B cell (primary cell): ENCODE measurements at regions not wholly inside any gene's neighbourhood (a gene's known extent, or its start where the extent isn't known, plus 50 kb on each side); places are given as distances from the start of the nearest gene placed in this dataset.

ENCODE experiments used
- ATAC-seq: fragments of 200-7000 bp; cut with Tn5 transposase; one replicate; pipeline ENCODE4 v1.10.0; 2021; ENCODE audit warnings: low read depth, mild to moderate bottlenecking, moderate number of reproducible peaks, moderate library complexity
- CTCF ChIA-PET: fragments of 350-600 bp; sonication (Branson Sonifier 250); formaldehyde crosslinking; loops from one replicate; lab custom pipeline; 2021; ENCODE audit warnings: antibody characterized with exemption, inconsistent platforms; lab: Charles Lee
- POLR2A ChIA-PET: fragments of 350-600 bp; sonication (Branson Sonifier 250); formaldehyde crosslinking; loops from one replicate; lab custom pipeline; 2021; ENCODE audit warnings: antibody characterized with exemption; lab: Charles Lee
- DNase-seq: peaks from one replicate; pipeline ENCODE4 v3.0.0; 2013
- H2AFZ ChIP-seq: 2 replicates; pipeline ENCODE4 v1.6.1; 2012; ENCODE audit warnings: mild to moderate bottlenecking, low read depth, low read length; ENCODE audit not compliant: insufficient read depth, poor library complexity, severe bottlenecking
- H3K27ac ChIP-seq, 2 donors: 1 replicate in 1 of 2; 2 replicates in 1 of 2; pipeline ENCODE4 v1.5.1; 2012 to 2013; ENCODE audit warnings: low read length in 2 of 2, mild to moderate bottlenecking in 2 of 2, moderate library complexity in 1 of 2
- H3K27me3 ChIP-seq, 4 experiments: fragments of 200-600 bp in 1 of 4; sonication (generic) in 1 of 4; replicated peaks in 1 of 4; 1 replicate in 2 of 4; 2 replicates in 2 of 4; pipeline versions ENCODE4 v1.6.1 to v1.7.0; 2013 to 2016; ENCODE audit warnings: low read length in 3 of 4, mild to moderate bottlenecking in 2 of 4, mixed read lengths in 1 of 4, moderate library complexity in 1 of 4; ENCODE audit not compliant: insufficient read depth in 4 of 4, control insufficient read depth in 3 of 4; ENCODE audit errors: control extremely low read depth in 1 of 4
- H3K36me3 ChIP-seq, 2 experiments: replicated peaks in 1 of 2; 1 replicate in 1 of 2; 2 replicates in 1 of 2; pipeline versions ENCODE4 v1.6.1 to v1.7.1; 2013; ENCODE audit warnings: low read length in 1 of 2; ENCODE audit not compliant: insufficient read depth in 2 of 2, control insufficient read depth in 1 of 2; ENCODE audit errors: control extremely low read depth in 1 of 2, extremely low read depth in 1 of 2
- H3K4me1 ChIP-seq, 2 donors: fragments of 200-600 bp in 1 of 2; sonication (generic) in 1 of 2; 1 replicate in 1 of 2; 2 replicates in 1 of 2; pipeline versions ENCODE4 v1.5.1 to v1.6.1; 2013 to 2017; ENCODE audit warnings: low read length in 2 of 2; ENCODE audit not compliant: control insufficient read depth in 2 of 2, insufficient read depth in 2 of 2
- H3K4me2 ChIP-seq: replicated peaks from 2 replicates; pipeline ENCODE3; 2012; ENCODE audit warnings: mild to moderate bottlenecking, low read depth, low read length; ENCODE audit not compliant: poor library complexity, severe bottlenecking
- H3K4me3 ChIP-seq, 5 experiments: fragments of 200-600 bp in 1 of 5; sonication (generic) in 1 of 5; 1 replicate in 3 of 5; 2 replicates in 2 of 5; pipeline versions ENCODE4 v1.5.1 to v1.7.0; 2011 to 2016; ENCODE audit warnings: low read length in 4 of 5, mild to moderate bottlenecking in 4 of 5, low read depth in 2 of 5, control low read depth in 1 of 5, moderate library complexity in 1 of 5; ENCODE audit not compliant: insufficient read depth in 1 of 5; ENCODE audit errors: control extremely low read depth in 1 of 5, extremely low read depth in 1 of 5
- H3K79me2 ChIP-seq: fragments of 200-600 bp; sonication (generic); one replicate; pipeline ENCODE4 v1.6.0; 2016; ENCODE audit warnings: low read length; ENCODE audit not compliant: control insufficient read depth, insufficient read depth
- H3K9ac ChIP-seq: fragments of 200-600 bp; sonication (generic); 2 replicates; pipeline ENCODE4 v1.6.1; 2017; ENCODE audit warnings: mild to moderate bottlenecking, low read length, moderate library complexity
- H3K9me3 ChIP-seq, 3 donors: one replicate each; pipeline versions ENCODE4 v1.6.1 to v1.7.1; 2013; ENCODE audit warnings: low read length in 2 of 3; ENCODE audit not compliant: control insufficient read depth in 2 of 3, insufficient read depth in 1 of 3; ENCODE audit errors: control extremely low read depth in 1 of 3
- H4K20me1 ChIP-seq: 2 replicates; pipeline ENCODE4 v1.6.0; 2012; ENCODE audit warnings: mild to moderate bottlenecking, low read length; ENCODE audit not compliant: insufficient read depth, control insufficient read depth, poor library complexity, severe bottlenecking
- H3K27ac Mint-ChIP-seq: one replicate; pipeline ENCODE4 v1.8.0; 2021; ENCODE audit warnings: mixed read lengths
- H3K27me3 Mint-ChIP-seq: one replicate; pipeline ENCODE4 v1.8.0; 2021; ENCODE audit warnings: mixed read lengths
- H3K4me1 Mint-ChIP-seq: one replicate; pipeline ENCODE4 v1.8.0; 2021; ENCODE audit warnings: mixed read lengths
- H3K4me3 Mint-ChIP-seq: one replicate; pipeline ENCODE4 v1.8.0; 2021; ENCODE audit warnings: mixed read lengths
- H3K9me3 Mint-ChIP-seq: one replicate; pipeline ENCODE4 v1.8.0; 2022; ENCODE audit warnings: mixed read lengths; ENCODE audit not compliant: insufficient read depth
- CTCF ChIP-seq: fragments of 200-600 bp; IDR thresholded peaks from one replicate; pipeline ENCODE4 v1.8.0; 2022; ENCODE audit warnings: antibody characterized with exemption, mild to moderate bottlenecking
- EZH2 ChIP-seq: IDR thresholded peaks from 2 replicates; pipeline ENCODE4 v1.6.1; 2012; ENCODE audit warnings: borderline replicate concordance, low read depth, mild to moderate bottlenecking, moderate library complexity, low read length; ENCODE audit not compliant: insufficient read depth, poor library complexity, severe bottlenecking
- WGBS: methylation state at CpG from one replicate; pipeline ENCODE4 v1.1.5; 2013; ENCODE audit warnings: missing lambda C conversion rate; ENCODE audit not compliant: insufficient coverage; 5-methylcytosine and 5-hydroxymethylcytosine counted together
- intact Hi-C: fragments of 100-400 bp; cut with micrococcal nuclease; formaldehyde crosslinking; loops from one replicate; pipeline ENCODE4 v1.10.0; 2022

- H3K27me3 Mint-ChIP-seq = peaks cover 14% of the 10 kb centered on the region
- H4K20me1 ChIP-seq = no peaks in the 10 kb centered on the region
- peaks cover 2% of the 10 kb centered on the region for H3K9me3 Mint-ChIP-seq
- ChIA-PET POLR2A (no interaction called here), CTCF (no interaction called here)
- ATAC-seq (no peak), DNase-seq (no peak)
- TF ChIP-seq EZH2 (no peak), CTCF (no peak)
- H3K4me3 Mint-ChIP-seq = no peak overlapping the region
- H3K9me3 ChIP-seq = peaks cover 0 to 13% (median 0%) of the 10 kb centered on the region in 3 donors
- no peaks in the 10 kb centered on the region for H3K79me2 ChIP-seq
- H3K4me2 ChIP-seq = no peak overlapping the region
- no peak overlapping the region for H3K9ac ChIP-seq
- WGBS = 79% methylated on average over 15 of the region's 15 CpGs
- no peaks in the 10 kb centered on the region for H3K4me1 Mint-ChIP-seq
- no peaks in the 10 kb centered on the region for H3K36me3 ChIP-seq
- no peak overlapping the region for H3K27ac Mint-ChIP-seq
- H3K27me3 ChIP-seq = peaks cover 0 to 4% (median 0%) of the 10 kb centered on the region in 4 experiments
- intact Hi-C loops = no loop called here
- no peaks in the 10 kb centered on the region for H3K4me1 ChIP-seq
- no peak overlapping the region for H2AFZ ChIP-seq
- no peak overlapping the region for H3K4me3 ChIP-seq
- no peak overlapping the region for H3K27ac ChIP-seq
Observed at GRCh38 chr11:119970555-119971304, 167.2 kb downstream of the TRIM29 start.

- no peaks in the 10 kb centered on the region for H4K20me1 ChIP-seq
- no peak overlapping the region for H3K4me2 ChIP-seq
- POLR2A ChIA-PET = no interaction called here
- Mint-ChIP-seq H3K4me1 (no peaks in the 10 kb centered on the region), H3K27me3 (peaks cover 9% of the 10 kb centered on the region), H3K4me3 (no peak overlapping the region), H3K27ac (no peak overlapping the region), H3K9me3 (no peaks in the 10 kb centered on the region)
- no peak overlapping the region for H3K9ac ChIP-seq
- H3K4me1 ChIP-seq = no peaks in the 10 kb centered on the region
- no peak overlapping the region for H3K4me3 ChIP-seq
- no peak for TF ChIP-seq CTCF
- TF ChIP-seq EZH2 = no peak
- DNase-seq (no peak), ATAC-seq (no peak)
- H3K27me3 ChIP-seq = peaks cover 0 to 4% (median 0%) of the 10 kb centered on the region in 4 experiments
- no peaks in the 10 kb centered on the region for H3K79me2 ChIP-seq
- no peaks in the 10 kb centered on the region for H3K36me3 ChIP-seq
- H3K27ac ChIP-seq = no peak overlapping the region
- no peaks in the 10 kb centered on the region for H3K9me3 ChIP-seq
- intact Hi-C loops = no loop called here
- CTCF ChIA-PET = no interaction called here
- WGBS = 69% methylated on average over 5 of the region's 8 CpGs
- H2AFZ ChIP-seq = no peak overlapping the region
Observed at GRCh38 chr11:119964136-119965025, 173.5 kb downstream of the TRIM29 start.
